ENCODE measurements at regions not wholly inside any gene's neighbourhood (a gene's known extent, or its start where the extent isn't known, plus 50 kb on each side); places are given as distances from the start of the nearest gene placed in this dataset.

- TF ChIP-seq ARID5B (CRISPR knock-in tag; IDR thresholded peaks at IDR 0.05) (peak; percentile 44), REXO4 (CRISPR knock-in tag; IDR thresholded peaks at IDR 0.05; ENCODE audit: borderline replicate concordance) (no peak), ZBTB7A (CRISPR knock-in tag; IDR thresholded peaks at IDR 0.05) (no peak), CTCF (CRISPR knock-in tag; IDR thresholded peaks at IDR 0.05) (peak; percentile 67), ERF (CRISPR knock-in tag; IDR thresholded peaks at IDR 0.05) (peak; percentile 24; the same call in 1 of the 2 replicates), YEATS2 (CRISPR knock-in tag; IDR thresholded peaks at IDR 0.05; ENCODE audit: borderline replicate concordance) (no peak), REPIN1 (CRISPR knock-in tag; IDR thresholded peaks at IDR 0.05; ENCODE audit: borderline replicate concordance, low read depth) (peak; percentile 14; the same call in 1 of the 2 replicates), NR2F6 (IDR thresholded peaks at IDR 0.05) (peak; percentile 80), NR2F6 (CRISPR knock-in tag; IDR thresholded peaks at IDR 0.05) (peak; percentile 54), HOXA3 (CRISPR knock-in tag; IDR thresholded peaks at IDR 0.05) (0 out of 2 replicates have a peak, but pooled peaks have one; percentile 11), BCL6 (CRISPR knock-in tag; IDR thresholded peaks at IDR 0.05) (peak; percentile 41; the same call in 1 of the 2 replicates), ISX (CRISPR knock-in tag; conservative IDR thresholded peaks at IDR 0.05) (no peak), MLXIP (CRISPR knock-in tag; IDR thresholded peaks at IDR 0.05; ENCODE audit: borderline replicate concordance) (no peak), PITX1 (CRISPR knock-in tag; IDR thresholded peaks at IDR 0.05) (peak; percentile 25; the same call in 1 of the 2 replicates), ZBTB43 (CRISPR knock-in tag; conservative IDR thresholded peaks at IDR 0.05) (peak; percentile 73), HOMEZ (CRISPR knock-in tag; IDR thresholded peaks at IDR 0.05; ENCODE audit: low read depth) (peak; percentile 8; the same call in 1 of the 2 replicates), BRD4 (CRISPR knock-in tag; IDR thresholded peaks at IDR 0.05) (0 out of 2 replicates have a peak, but pooled peaks have one; percentile 17)
Measured at GRCh38 chr14:86790408-86791364, 1202.3 kb downstream of the GALC start (continued).
